ENCODE measurements at regions not wholly inside any gene's neighbourhood (a gene's known extent, or its start where the extent isn't known, plus 50 kb on each side); places are given as distances from the start of the nearest gene placed in this dataset.

GRCh38 chr12:43117226-43117930, 434.6 kb downstream of the ADAMTS20 start:
- TF ChIP-seq EZH2 (IDR thresholded peaks at IDR 0.05) (no peak), POLR2AphosphoS5 (IDR thresholded peaks at IDR 0.05; ENCODE audit: borderline replicate concordance, low read depth, low read length) (no peak), FOXP2 (optimal IDR thresholded peaks at IDR 0.05; ENCODE audit: control extremely low read depth, extremely low read length, insufficient read depth) (no peak)

Measured in SK-N-MC (cell line).